Large intestine (tissue), 3 donors: ENCODE measurements at regions not wholly inside any gene's neighbourhood (a gene's known extent, or its start where the extent isn't known, plus 50 kb on each side); places are given as distances from the start of the nearest gene placed in this dataset.

Source experiments
- DNase-seq, 2 donors: peaks; one replicate each; pipeline versions ENCODE4 v3.0.0 to v3.0.0-alpha.2; 2013
- H3K27ac ChIP-seq: one replicate; pipeline ENCODE4 v1.5.1; 2013; ENCODE audit warnings: low read length
- H3K27me3 ChIP-seq: 2 replicates; pipeline ENCODE4 v1.6.1; 2013; ENCODE audit warnings: low read length; ENCODE audit not compliant: control insufficient read depth, insufficient read depth
- H3K36me3 ChIP-seq: 2 replicates; pipeline ENCODE4 v1.6.1; 2013; ENCODE audit warnings: low read length; ENCODE audit not compliant: control insufficient read depth, insufficient read depth
- H3K4me1 ChIP-seq: one replicate; pipeline ENCODE4 v1.6.1; 2013; ENCODE audit warnings: low read length; ENCODE audit not compliant: control insufficient read depth, insufficient read depth
- H3K4me3 ChIP-seq: one replicate; pipeline ENCODE4 v1.5.1; 2013; ENCODE audit warnings: low read length
- H3K9me3 ChIP-seq: one replicate; pipeline ENCODE4 v1.6.1; 2013; ENCODE audit warnings: mild to moderate bottlenecking, low read depth, low read length, moderate library complexity; ENCODE audit not compliant: control insufficient read depth
- WGBS: methylation state at CpG from one replicate; pipeline ENCODE4 v1.1.5; 2013; ENCODE audit warnings: low lambda C conversion rate; ENCODE audit not compliant: insufficient coverage; 5-methylcytosine and 5-hydroxymethylcytosine counted together

- DNase-seq, result no peak
- Histone ChIP-seq H3K4me3 (no peak overlapping the region), H3K9me3 (no peaks in the 10 kb centered on the region), H3K4me1 (no peaks in the 10 kb centered on the region), H3K36me3 (no peaks in the 10 kb centered on the region), H3K27me3 (no peaks in the 10 kb centered on the region), H3K27ac (no peak overlapping the region)
- WGBS, result no CpG with 5 or more reads among the region's 4 CpGs
These were observed 86.5 kb downstream of the MTRR start for GRCh38 chr5:7955476-7955875.

- DNase-seq, result no peak
- H3K36me3 ChIP-seq, result no peaks in the 10 kb centered on the region
- H3K27ac ChIP-seq, result no peak overlapping the region
- H3K4me3 ChIP-seq, result no peak overlapping the region
- no peaks in the 10 kb centered on the region for H3K4me1 ChIP-seq
- no peaks in the 10 kb centered on the region for H3K27me3 ChIP-seq
- H3K9me3 ChIP-seq, result no peaks in the 10 kb centered on the region
- WGBS, result 86% methylated on average over 1 of the region's 4 CpGs
These were observed 88.4 kb downstream of the MTRR start for GRCh38 chr5:7957329-7957728.

- Histone ChIP-seq H3K27me3 (no peaks in the 10 kb centered on the region), H3K9me3 (no peaks in the 10 kb centered on the region), H3K4me1 (no peaks in the 10 kb centered on the region), H3K27ac (no peak overlapping the region), H3K4me3 (no peak overlapping the region), H3K36me3 (no peaks in the 10 kb centered on the region)
- WGBS, result 80% methylated on average over 1 of the region's 7 CpGs
- no peak for DNase-seq
These were observed 91.2 kb downstream of the MTRR start for GRCh38 chr5:7960142-7960541.

GRCh38 chr5:7961540-7961939 is 92.6 kb downstream of the MTRR start:
- Histone ChIP-seq H3K36me3 (no peaks in the 10 kb centered on the region), H3K9me3 (no peaks in the 10 kb centered on the region), H3K27ac (no peak overlapping the region), H3K4me3 (no peak overlapping the region), H3K4me1 (no peaks in the 10 kb centered on the region), H3K27me3 (no peaks in the 10 kb centered on the region)
- no peak for DNase-seq
- no CpG with 5 or more reads among the region's 6 CpGs for WGBS

GRCh38 chr5:7970816-7971215 is 101.9 kb downstream of the MTRR start:
- Histone ChIP-seq H3K27me3 (no peaks in the 10 kb centered on the region), H3K4me1 (no peaks in the 10 kb centered on the region), H3K27ac (no peak overlapping the region), H3K4me3 (no peak overlapping the region), H3K9me3 (no peaks in the 10 kb centered on the region), H3K36me3 (no peaks in the 10 kb centered on the region)
- no peak for DNase-seq
- 100% methylated on average over 2 of the region's 3 CpGs for WGBS

- Histone ChIP-seq H3K4me1 (no peaks in the 10 kb centered on the region), H3K4me3 (no peak overlapping the region), H3K9me3 (no peaks in the 10 kb centered on the region), H3K27ac (no peak overlapping the region), H3K36me3 (no peaks in the 10 kb centered on the region), H3K27me3 (no peaks in the 10 kb centered on the region)
- DNase-seq, result no peak
- 100% methylated on average over 1 of the region's 5 CpGs for WGBS
These were observed 107.7 kb downstream of the MTRR start for GRCh38 chr5:7976411-7977190.

- no peak for DNase-seq
- 88% methylated on average over 1 of the region's 1 CpG for WGBS
- no peaks in the 10 kb centered on the region for H3K27me3 ChIP-seq
- no peaks in the 10 kb centered on the region for H3K9me3 ChIP-seq
- no peak overlapping the region for H3K4me3 ChIP-seq
- H3K36me3 ChIP-seq, result no peaks in the 10 kb centered on the region
- H3K27ac ChIP-seq, result no peak overlapping the region
- no peaks in the 10 kb centered on the region for H3K4me1 ChIP-seq
These were observed 109.2 kb downstream of the MTRR start for GRCh38 chr5:7978114-7978513.

- no peaks in the 10 kb centered on the region for H3K4me1 ChIP-seq
- no peaks in the 10 kb centered on the region for H3K36me3 ChIP-seq
- WGBS, result 100% methylated on average over 1 of the region's 2 CpGs
These were observed 110.0 kb downstream of the MTRR start for GRCh38 chr5:7978991-7979390.

GRCh38 chr5:7980881-7981280 is 111.9 kb downstream of the MTRR start:
- Histone ChIP-seq H3K27ac (no peak overlapping the region), H3K4me3 (no peak overlapping the region), H3K4me1 (no peaks in the 10 kb centered on the region), H3K36me3 (no peaks in the 10 kb centered on the region), H3K27me3 (no peaks in the 10 kb centered on the region), H3K9me3 (no peaks in the 10 kb centered on the region)
- WGBS, result no CpG with 5 or more reads among the region's 1 CpG
- no peak for DNase-seq

More at GRCh38 chr5:7978991-7979390, 110.0 kb downstream of the MTRR start:
- H3K9me3 ChIP-seq, result no peaks in the 10 kb centered on the region
- H3K27me3 ChIP-seq, result no peaks in the 10 kb centered on the region
- no peak overlapping the region for H3K4me3 ChIP-seq
- DNase-seq, result no peak
- no peak overlapping the region for H3K27ac ChIP-seq

- no peaks in the 10 kb centered on the region for H3K27me3 ChIP-seq
- no CpG with 5 or more reads among the region's 18 CpGs for WGBS
- H3K9me3 ChIP-seq, result no peaks in the 10 kb centered on the region
- DNase-seq, result no peak
- H3K36me3 ChIP-seq, result no peaks in the 10 kb centered on the region
- H3K27ac ChIP-seq, result no peak overlapping the region
- H3K4me3 ChIP-seq, result no peak overlapping the region
- no peaks in the 10 kb centered on the region for H3K4me1 ChIP-seq
These were observed 114.5 kb downstream of the MTRR start for GRCh38 chr5:7983433-7983832.
